MM.1S (cell line): ENCODE measurements at regions not wholly inside any gene's neighbourhood (a gene's known extent, or its start where the extent isn't known, plus 50 kb on each side); places are given as distances from the start of the nearest gene placed in this dataset.

Experiments used
- DNase-seq: peaks from one replicate; pipeline ENCODE4 v3.0.0-alpha.2; 2015
- H2AFZ ChIP-seq: fragments of 300-600 bp; sonication (generic); 2 replicates; pipeline ENCODE4 v1.6.0; 2016; ENCODE audit warnings: antibody characterized with exemption, low read length
- H3F3A ChIP-seq: fragments of 300-600 bp; sonication (generic); 2 replicates; pipeline ENCODE4 v1.6.1; 2016; ENCODE audit warnings: mild to moderate bottlenecking, antibody characterized with exemption, low read length, moderate library complexity, mixed read lengths; ENCODE audit not compliant: insufficient read depth
- H3K27ac ChIP-seq: fragments of 300-600 bp; sonication (generic); 2 replicates; pipeline ENCODE4 v1.5.1; 2016; ENCODE audit warnings: mild to moderate bottlenecking, low read length
- H3K27me3 ChIP-seq: fragments of 300-600 bp; sonication (generic); replicated peaks from 2 replicates; pipeline ENCODE4 v1.6.0; 2016; ENCODE audit warnings: low read length; ENCODE audit not compliant: insufficient read depth
- H3K36me3 ChIP-seq: fragments of 300-600 bp; sonication (generic); replicated peaks from 2 replicates; pipeline ENCODE4 v1.6.1; 2016; ENCODE audit warnings: mild to moderate bottlenecking, low read length, mixed read lengths; ENCODE audit not compliant: insufficient read depth
- H3K4me1 ChIP-seq: fragments of 300-600 bp; sonication (generic); 2 replicates; pipeline ENCODE4 v1.6.1; 2016; ENCODE audit warnings: low read length, mixed read lengths
- H3K4me2 ChIP-seq: fragments of 300-600 bp; sonication (generic); 2 replicates; pipeline ENCODE4 v1.6.0; 2016; ENCODE audit warnings: low read depth, low read length
- H3K4me3 ChIP-seq: fragments of 300-600 bp; sonication (generic); 2 replicates; pipeline ENCODE4 v1.5.1; 2016; ENCODE audit warnings: low read length, mixed read lengths
- H3K79me2 ChIP-seq: fragments of 300-600 bp; sonication (generic); 2 replicates; pipeline ENCODE4 v1.6.1; 2016; ENCODE audit warnings: mixed run types, low read length, mixed read lengths
- H3K9ac ChIP-seq: fragments of 300-600 bp; sonication (generic); 2 replicates; pipeline ENCODE4 v1.6.1; 2016; ENCODE audit warnings: low read length, mixed read lengths
- H3K9me2 ChIP-seq: fragments of 300-600 bp; sonication (generic); replicated peaks from 2 replicates; pipeline ENCODE4 v1.6.1; 2016; ENCODE audit warnings: mild to moderate bottlenecking, low read length, mixed read lengths; ENCODE audit not compliant: insufficient read depth
- H3K9me3 ChIP-seq: fragments of 300-600 bp; sonication (generic); replicated peaks from 2 replicates; pipeline ENCODE4 v1.6.1; 2016; ENCODE audit warnings: mild to moderate bottlenecking, low read length, mixed read lengths; ENCODE audit not compliant: insufficient read depth
- H4K20me1 ChIP-seq: fragments of 300-600 bp; sonication (generic); 2 replicates; pipeline ENCODE4 v1.6.1; 2016; ENCODE audit warnings: mild to moderate bottlenecking, low read length, moderate library complexity, mixed read lengths; ENCODE audit not compliant: insufficient read depth
- EZH2 ChIP-seq: fragments of 300-600 bp; sonication (generic); optimal IDR thresholded peaks from 2 replicates; pipeline ENCODE3; 2017; ENCODE audit warnings: low read depth, mild to moderate bottlenecking, antibody characterized with exemption, low read length, mixed read lengths
- EZH2phosphoT487 ChIP-seq: fragments of 300-600 bp; sonication (generic); IDR thresholded peaks from 2 replicates; pipeline ENCODE4 v1.6.1; 2018; ENCODE audit warnings: antibody characterized with exemption, low read length
- TF ChIP-seq, protein P1 (sequence below): fragments of 300-600 bp; sonication (generic); IDR thresholded peaks from 2 replicates; pipeline ENCODE4 v1.5.1; 2016; ENCODE audit warnings: antibody characterized with exemption, low read length, mixed read lengths

DNA sequence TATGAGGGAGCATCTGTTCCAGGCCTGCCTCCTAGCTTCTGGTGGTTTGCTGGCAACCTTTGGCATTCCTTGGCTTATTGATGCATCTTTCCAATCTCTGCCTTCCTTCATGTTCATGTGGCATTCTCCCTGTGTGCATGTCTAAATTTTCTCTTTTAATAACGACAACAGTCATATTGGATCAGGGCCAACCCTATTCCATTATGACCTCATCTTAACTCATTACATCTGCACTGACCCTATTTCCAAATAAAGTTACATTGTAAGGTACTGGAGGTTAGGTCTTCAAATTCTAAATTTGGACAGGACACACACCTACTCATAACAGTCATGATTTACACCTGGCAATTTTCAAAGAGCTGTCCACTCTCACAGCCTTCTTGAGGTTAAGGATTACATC, 117.2 kb upstream of the FGGY start:
- H3K4me3 ChIP-seq: no peak overlapping the region
- H3K9me3 ChIP-seq: no peaks in the 10 kb centered on the region
- no peak overlapping the region for H3K9ac ChIP-seq
- DNase-seq: no peak
- no peaks in the 10 kb centered on the region for H3K9me2 ChIP-seq
- H3K27ac ChIP-seq: no peak overlapping the region
- no peaks in the 10 kb centered on the region for H3K27me3 ChIP-seq
- no peaks in the 10 kb centered on the region for H3K79me2 ChIP-seq
- H3K36me3 ChIP-seq: no peaks in the 10 kb centered on the region
- H3K4me2 ChIP-seq: no peak overlapping the region
- TF ChIP-seq EZH2: no peak
- TF ChIP-seq, protein P1, sequence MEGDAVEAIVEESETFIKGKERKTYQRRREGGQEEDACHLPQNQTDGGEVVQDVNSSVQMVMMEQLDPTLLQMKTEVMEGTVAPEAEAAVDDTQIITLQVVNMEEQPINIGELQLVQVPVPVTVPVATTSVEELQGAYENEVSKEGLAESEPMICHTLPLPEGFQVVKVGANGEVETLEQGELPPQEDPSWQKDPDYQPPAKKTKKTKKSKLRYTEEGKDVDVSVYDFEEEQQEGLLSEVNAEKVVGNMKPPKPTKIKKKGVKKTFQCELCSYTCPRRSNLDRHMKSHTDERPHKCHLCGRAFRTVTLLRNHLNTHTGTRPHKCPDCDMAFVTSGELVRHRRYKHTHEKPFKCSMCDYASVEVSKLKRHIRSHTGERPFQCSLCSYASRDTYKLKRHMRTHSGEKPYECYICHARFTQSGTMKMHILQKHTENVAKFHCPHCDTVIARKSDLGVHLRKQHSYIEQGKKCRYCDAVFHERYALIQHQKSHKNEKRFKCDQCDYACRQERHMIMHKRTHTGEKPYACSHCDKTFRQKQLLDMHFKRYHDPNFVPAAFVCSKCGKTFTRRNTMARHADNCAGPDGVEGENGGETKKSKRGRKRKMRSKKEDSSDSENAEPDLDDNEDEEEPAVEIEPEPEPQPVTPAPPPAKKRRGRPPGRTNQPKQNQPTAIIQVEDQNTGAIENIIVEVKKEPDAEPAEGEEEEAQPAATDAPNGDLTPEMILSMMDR: no peak
- TF ChIP-seq EZH2phosphoT487: no peak
- H4K20me1 ChIP-seq: no peaks in the 10 kb centered on the region
- no peaks in the 10 kb centered on the region for H3K4me1 ChIP-seq
- no peak overlapping the region for H2AFZ ChIP-seq
- no peaks in the 10 kb centered on the region for H3F3A ChIP-seq

DNA sequence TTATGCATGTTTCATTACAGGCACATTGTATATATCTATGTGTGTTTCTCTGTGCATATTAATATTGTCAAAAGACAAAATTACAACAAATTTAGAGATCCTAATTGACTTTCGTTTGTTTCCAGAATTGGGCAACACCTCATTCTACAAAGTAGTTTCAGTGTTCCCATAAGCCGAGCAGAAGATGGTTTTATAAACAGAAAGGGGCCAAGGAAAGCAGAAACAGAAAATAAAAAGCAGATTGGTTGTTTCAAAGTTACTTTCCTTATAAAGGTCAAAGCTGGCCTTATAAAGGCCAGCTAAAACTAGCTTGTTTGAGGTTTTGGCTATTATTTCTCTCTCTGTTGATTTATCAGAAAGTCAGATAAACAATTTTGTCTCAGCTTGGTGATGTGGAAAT, 116.2 kb upstream of the FGGY start:
- Histone ChIP-seq H3K4me1 (no peaks in the 10 kb centered on the region), H3K9me2 (no peaks in the 10 kb centered on the region), H3K4me2 (no peak overlapping the region), H3F3A (no peaks in the 10 kb centered on the region), H4K20me1 (no peaks in the 10 kb centered on the region), H3K4me3 (no peak overlapping the region), H3K79me2 (no peaks in the 10 kb centered on the region), H2AFZ (no peak overlapping the region), H3K9me3 (no peaks in the 10 kb centered on the region), H3K27me3 (no peaks in the 10 kb centered on the region), H3K9ac (no peak overlapping the region), H3K27ac (no peak overlapping the region), H3K36me3 (no peaks in the 10 kb centered on the region)
- DNase-seq: no peak
- TF ChIP-seq EZH2 (no peak), EZH2phosphoT487 (no peak)
- TF ChIP-seq, protein P1: no peak

DNA sequence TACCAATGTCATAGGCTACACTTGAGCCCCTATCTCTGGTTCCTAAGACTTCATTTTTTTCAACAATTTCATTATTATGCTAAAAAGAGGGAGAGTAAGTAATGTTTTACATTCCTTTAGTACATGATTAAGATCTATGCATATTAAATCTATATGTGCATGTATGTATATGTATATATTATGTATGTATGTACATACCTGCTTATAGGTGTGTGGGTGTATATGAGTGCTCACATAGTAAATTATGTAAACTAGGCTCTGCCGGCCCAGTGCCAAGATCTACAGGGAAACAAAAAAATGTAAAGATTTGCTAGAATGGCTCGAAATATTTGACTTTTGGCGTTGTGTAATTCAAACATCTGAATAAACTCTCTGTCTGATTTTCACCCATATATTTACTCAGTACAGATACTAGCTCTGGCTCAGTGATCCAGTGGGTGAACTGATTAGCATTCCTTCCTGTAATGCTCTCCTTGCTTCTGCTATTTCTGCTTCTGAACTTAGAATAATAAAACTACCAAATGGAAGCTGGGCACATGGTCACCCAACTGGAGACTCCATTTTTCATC, 113.1 kb upstream of the FGGY start:
- Histone ChIP-seq H4K20me1 (no peaks in the 10 kb centered on the region), H3K9me2 (no peaks in the 10 kb centered on the region), H3K4me3 (no peak overlapping the region), H3K9me3 (no peaks in the 10 kb centered on the region), H3K27ac (no peak overlapping the region), H3F3A (no peaks in the 10 kb centered on the region), H3K4me2 (no peak overlapping the region), H2AFZ (no peak overlapping the region), H3K27me3 (no peaks in the 10 kb centered on the region), H3K36me3 (no peaks in the 10 kb centered on the region), H3K79me2 (no peaks in the 10 kb centered on the region), H3K9ac (no peak overlapping the region), H3K4me1 (no peaks in the 10 kb centered on the region)
- TF ChIP-seq EZH2phosphoT487 (no peak), EZH2 (no peak)
- TF ChIP-seq, protein P1: no peak
- no peak for DNase-seq
